HUDEP-2 (cell line): ENCODE measurements at regions not wholly inside any gene's neighbourhood (a gene's known extent, or its start where the extent isn't known, plus 50 kb on each side); places are given as distances from the start of the nearest gene placed in this dataset.

Experiments
- DNase-seq, 76 experiments: peaks; one replicate each; lab custom pipeline; 2025; ENCODE audit not compliant: unreplicated experiment in 76 of 76; lab: John Stamatoyannopoulos, UW

DNA sequence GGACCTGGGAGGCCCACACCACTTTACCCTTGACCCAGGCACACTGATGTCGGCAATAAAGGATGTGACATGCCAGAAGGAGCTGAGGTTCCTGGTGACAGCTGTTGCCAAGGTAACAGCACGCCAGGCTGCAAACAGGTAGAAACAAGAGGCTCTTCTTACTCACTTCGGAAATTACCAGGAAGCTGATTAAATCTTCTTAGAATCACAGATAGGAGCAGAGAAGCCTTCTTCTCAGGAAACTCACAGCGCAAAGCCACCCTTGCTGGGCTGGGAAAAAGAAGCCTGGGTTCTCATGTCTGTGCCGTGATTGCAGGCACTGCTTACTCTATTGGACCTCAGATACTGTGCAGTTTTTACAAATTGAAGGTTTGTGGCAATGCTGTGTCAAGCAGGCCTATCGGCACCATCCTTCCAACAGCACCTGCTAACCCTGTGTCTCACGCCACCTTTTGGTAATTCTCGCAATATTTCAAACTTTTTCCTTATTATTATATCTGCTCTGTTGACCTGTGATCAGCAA is 61.0 kb upstream of the TAF1B start:
- no peak for DNase-seq

DNA sequence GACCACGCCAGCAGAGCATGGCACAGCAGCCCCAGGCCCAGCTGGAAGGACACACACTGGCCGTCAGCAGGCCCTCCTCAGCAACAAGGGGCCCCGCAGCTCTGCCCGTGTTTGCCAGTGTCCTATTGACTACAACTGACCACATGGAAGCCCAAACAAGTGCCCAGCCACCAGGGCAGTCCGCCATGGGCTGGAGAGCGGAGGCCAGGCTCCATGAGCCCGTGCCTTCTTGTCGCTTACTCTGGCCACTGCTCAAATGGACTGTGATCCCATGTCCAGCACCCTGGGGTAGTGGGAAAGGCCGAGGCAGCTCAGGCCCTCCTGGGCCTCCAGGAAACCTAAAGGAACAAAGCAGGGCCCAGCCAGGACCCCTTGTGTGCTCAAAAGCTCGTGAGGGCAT is 53.9 kb upstream of the TAF1B start:
- no peak for DNase-seq

DNA sequence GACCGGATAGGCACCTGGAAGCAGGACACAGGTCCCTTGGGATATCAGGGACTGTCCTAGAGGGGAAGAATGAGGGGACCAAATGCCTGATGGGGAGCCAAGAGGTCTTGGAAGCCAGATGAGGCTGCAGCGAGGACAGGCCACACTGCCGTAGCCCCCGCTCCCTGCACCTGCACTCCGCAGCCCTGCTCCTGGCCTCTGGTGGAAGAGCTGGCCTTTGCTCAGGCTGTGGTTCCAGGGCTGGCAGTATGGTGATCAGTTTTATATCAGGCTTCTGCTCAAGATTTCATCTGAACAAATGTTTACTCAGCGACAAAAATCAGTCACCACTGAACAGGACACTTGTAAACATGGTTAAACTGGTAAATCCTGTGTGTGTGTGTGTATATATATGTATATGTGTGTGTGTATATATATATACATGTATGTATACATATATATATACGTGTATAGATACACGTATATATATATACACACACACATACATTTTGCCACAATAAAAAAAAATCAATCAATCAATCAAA is 52.5 kb upstream of the TAF1B start:
- no peak for DNase-seq

DNA sequence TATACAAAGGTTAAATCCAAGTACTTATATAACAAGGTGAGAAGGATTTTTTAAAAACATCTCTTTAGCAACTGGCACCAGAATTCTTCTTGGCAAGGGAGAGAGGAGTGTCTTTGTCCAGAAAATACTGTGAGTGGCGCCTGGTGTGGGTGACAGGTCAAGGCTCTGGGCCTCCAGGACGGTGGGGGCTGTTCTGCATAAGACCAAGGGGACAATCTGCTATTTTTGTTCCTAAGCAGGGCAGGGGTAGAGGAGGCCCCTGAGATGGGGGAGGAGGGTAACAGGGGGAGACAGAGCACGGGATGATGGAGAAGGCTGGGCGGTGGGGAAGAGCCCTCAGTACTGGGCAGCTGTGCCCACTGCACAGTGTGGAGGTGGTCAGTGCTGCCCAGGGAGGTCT is 51.6 kb upstream of the TAF1B start:
- no peak for DNase-seq

DNA sequence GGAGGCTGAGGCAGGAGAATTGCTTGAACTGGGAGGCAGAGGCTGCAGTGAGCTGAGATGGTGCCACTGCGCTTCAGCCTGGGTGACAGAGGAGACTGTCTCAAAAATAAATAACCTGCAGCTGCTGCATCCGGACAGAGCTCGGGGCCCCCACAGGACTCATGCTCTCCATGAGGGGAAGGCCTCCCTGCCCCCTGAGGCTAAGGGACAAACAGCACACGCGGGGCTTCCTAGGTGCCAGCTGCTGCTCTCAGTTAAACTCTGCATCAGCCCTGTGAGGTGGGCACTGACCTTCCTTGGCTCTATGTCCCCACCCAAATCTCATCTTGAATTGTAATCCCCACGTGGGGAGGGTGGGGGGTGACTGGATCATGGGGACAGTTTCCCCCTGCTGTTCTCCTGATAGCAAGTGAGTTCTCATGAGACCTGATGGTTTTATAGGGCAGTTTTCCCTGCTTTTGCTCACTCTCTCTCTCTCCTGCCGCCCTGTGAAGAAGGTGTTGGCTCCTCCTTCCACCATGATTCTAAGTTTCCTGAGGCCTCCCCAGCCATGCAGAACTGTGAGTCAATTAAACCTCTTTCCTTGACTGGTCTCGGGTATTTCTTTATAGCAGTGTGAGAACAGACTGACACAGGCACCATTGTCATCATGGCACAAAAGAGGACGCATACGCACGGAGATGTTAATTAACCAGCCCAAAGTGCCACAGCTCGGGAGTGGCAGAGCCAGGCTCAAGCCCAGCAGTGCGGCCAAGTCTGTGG is 49.9 kb upstream of the TAF1B start:
- no peak for DNase-seq
